Ectodermal cell (in vitro differentiated cells): ENCODE measurements at regions not wholly inside any gene's neighbourhood (a gene's known extent, or its start where the extent isn't known, plus 50 kb on each side); places are given as distances from the start of the nearest gene placed in this dataset.

Source experiments
- H3K27ac ChIP-seq: 2 replicates; pipeline ENCODE4 v1.7.0; 2013; ENCODE audit warnings: mild to moderate bottlenecking, low read depth, low read length; ENCODE audit not compliant: insufficient read depth, poor library complexity, severe bottlenecking
- H3K27me3 ChIP-seq: 2 replicates; pipeline ENCODE4 v1.7.0; 2013; ENCODE audit warnings: mild to moderate bottlenecking, low read length; ENCODE audit not compliant: insufficient read depth, control insufficient read depth, poor library complexity, severe bottlenecking
- H3K36me3 ChIP-seq: one replicate; pipeline ENCODE4 v1.7.0; 2013; ENCODE audit warnings: low read length; ENCODE audit not compliant: control insufficient read depth, insufficient read depth
- H3K4me1 ChIP-seq: one replicate; pipeline ENCODE4 v1.7.0; 2013; ENCODE audit warnings: low read length; ENCODE audit not compliant: control insufficient read depth, insufficient read depth
- H3K4me3 ChIP-seq: 2 replicates; pipeline ENCODE4 v1.7.0; 2013; ENCODE audit warnings: low read depth, low read length, control low read depth; ENCODE audit not compliant: insufficient read depth
- H3K9me3 ChIP-seq: 2 replicates; pipeline ENCODE4 v1.7.0; 2013; ENCODE audit warnings: mild to moderate bottlenecking, low read length, moderate library complexity; ENCODE audit not compliant: control insufficient read depth
- WGBS, 2 experiments: methylation state at CpG; one replicate each; pipeline ENCODE4 v1.1.7; 2013; ENCODE audit warnings: missing lambda C conversion rate in 2 of 2; 5-methylcytosine and 5-hydroxymethylcytosine counted together

DNA sequence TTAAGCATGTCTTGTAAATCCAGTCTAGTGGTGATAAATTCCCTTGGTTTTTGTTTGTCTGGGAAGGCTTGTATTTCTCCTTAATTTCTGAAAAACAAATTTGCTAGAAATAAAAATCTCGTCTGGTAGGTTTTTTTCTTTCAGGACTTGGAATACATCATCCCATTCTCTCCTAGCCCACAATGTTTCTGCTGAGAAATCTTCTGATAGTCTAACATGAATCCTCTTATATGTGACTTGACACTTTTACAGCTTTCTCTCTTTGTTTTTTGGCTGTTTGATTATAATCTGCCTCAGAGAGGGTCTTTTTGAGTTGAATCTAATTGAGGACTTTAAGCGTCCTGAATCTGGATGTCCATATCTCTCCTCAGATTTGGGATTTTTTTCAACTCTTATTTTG lies 104.9 kb downstream of the FEM1C start:
- Histone ChIP-seq H3K27ac (no peak overlapping the region), H3K9me3 (no peaks in the 10 kb centered on the region), H3K4me3 (no peak overlapping the region), H3K27me3 (no peaks in the 10 kb centered on the region), H3K36me3 (no peaks in the 10 kb centered on the region), H3K4me1 (no peaks in the 10 kb centered on the region)
- 90 to 95% methylated on average over 2 of the region's 2 CpGs for WGBS, 2 experiments

GRCh38 chr5:115439042-115439441 lies 105.5 kb downstream of the FEM1C start:
- Histone ChIP-seq H3K9me3 (no peaks in the 10 kb centered on the region), H3K36me3 (no peaks in the 10 kb centered on the region), H3K4me3 (no peak overlapping the region), H3K27ac (no peak overlapping the region), H3K4me1 (no peaks in the 10 kb centered on the region), H3K27me3 (no peaks in the 10 kb centered on the region)
- WGBS, 2 experiments, result 77 to 89% methylated on average over 2 of the region's 2 CpGs

- H3K36me3 ChIP-seq, result no peaks in the 10 kb centered on the region
- H3K27ac ChIP-seq, result no peak overlapping the region
- no peaks in the 10 kb centered on the region for H3K27me3 ChIP-seq
- WGBS, 2 experiments, result 86 to 89% methylated on average over 3 of the region's 3 CpGs
- no peak overlapping the region for H3K4me3 ChIP-seq
- H3K4me1 ChIP-seq, result no peaks in the 10 kb centered on the region
- H3K9me3 ChIP-seq, result no peaks in the 10 kb centered on the region
Observed at GRCh38 chr5:115435778-115436712, 108.5 kb downstream of the FEM1C start.

DNA sequence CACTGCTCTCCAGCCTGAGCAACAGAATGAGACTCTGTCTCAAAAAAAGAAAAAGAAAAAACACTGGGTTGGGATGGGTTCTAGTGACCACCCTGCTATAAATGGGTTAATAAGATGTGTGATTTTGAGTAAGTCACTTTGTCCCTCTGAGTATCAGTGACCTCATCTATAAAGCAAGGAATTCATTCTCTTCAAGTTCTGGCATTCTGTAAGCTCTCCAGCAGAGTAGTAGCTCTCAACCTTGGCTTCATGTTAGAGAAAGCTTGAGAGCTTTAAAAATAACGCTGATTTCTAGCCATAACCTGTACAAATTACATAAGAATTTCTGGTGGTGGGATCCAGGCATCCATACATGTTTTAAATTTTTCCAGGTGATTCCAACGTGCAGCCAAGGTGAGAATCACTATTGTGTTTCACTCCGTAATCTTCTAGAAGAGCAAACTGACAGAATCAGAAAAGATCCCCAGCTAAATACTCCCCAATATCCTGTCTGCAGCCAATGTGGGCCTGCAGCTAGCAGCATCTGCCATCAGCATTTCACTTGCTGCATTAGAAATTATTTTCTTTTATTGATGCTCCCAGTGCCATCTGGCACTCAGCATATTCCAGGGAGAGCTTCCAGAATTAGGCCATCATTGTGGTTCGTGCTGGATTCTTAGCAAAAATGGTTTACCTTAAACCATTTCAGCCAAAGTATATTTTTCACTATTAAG lies 109.4 kb downstream of the FEM1C start:
- WGBS, 2 experiments, result 88 to 93% methylated on average over 4 of the region's 4 CpGs
- Histone ChIP-seq H3K4me3 (no peak overlapping the region), H3K36me3 (no peaks in the 10 kb centered on the region), H3K4me1 (no peaks in the 10 kb centered on the region), H3K9me3 (no peaks in the 10 kb centered on the region), H3K27me3 (no peaks in the 10 kb centered on the region), H3K27ac (no peak overlapping the region)

DNA sequence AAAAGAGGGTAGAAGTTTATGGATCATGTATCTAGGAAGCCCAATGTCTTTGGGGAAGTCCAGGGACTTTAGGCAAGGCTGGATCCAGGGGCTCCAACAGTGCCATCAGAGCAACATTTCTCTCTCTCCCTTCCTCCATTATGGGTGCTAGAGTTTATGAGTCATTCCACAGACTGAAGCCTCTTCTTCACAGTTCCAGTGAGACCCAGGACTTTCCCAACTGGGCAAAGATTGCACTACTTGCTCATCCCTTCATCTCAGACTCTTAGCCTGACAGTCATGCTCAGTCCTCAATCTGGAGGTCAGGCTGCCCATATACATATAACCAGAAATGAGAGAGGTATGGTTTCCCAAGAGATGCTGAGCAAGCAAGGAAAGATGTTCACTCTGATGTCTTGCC lies 110.7 kb downstream of the FEM1C start:
- no peak overlapping the region for H3K4me3 ChIP-seq
- H3K27me3 ChIP-seq, result no peaks in the 10 kb centered on the region
- H3K4me1 ChIP-seq, result no peaks in the 10 kb centered on the region
- no peaks in the 10 kb centered on the region for H3K9me3 ChIP-seq
- H3K36me3 ChIP-seq, result no peaks in the 10 kb centered on the region
- H3K27ac ChIP-seq, result no peak overlapping the region

DNA sequence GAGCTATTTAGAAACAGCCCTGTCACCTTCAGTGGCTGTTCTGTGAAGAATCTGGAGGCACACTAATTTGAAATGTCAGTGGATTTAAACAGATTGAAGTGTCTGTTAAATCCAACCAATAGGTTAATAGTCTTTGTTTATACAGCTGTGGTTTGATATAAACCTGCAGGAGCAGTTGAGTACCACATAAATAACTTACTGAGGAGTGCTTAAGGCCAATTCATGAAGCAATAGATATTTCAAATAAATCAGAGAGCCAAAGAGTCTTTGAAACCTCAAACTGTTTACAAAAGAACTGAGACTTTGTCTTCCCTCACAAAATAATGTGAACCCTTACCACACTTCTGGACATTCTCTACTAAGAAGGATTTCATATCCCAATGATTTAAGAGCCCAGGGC lies 111.9 kb downstream of the FEM1C start:
- Histone ChIP-seq H3K9me3 (no peaks in the 10 kb centered on the region), H3K36me3 (no peaks in the 10 kb centered on the region), H3K27ac (no peak overlapping the region), H3K27me3 (no peaks in the 10 kb centered on the region), H3K4me3 (no peak overlapping the region), H3K4me1 (no peaks in the 10 kb centered on the region)

DNA sequence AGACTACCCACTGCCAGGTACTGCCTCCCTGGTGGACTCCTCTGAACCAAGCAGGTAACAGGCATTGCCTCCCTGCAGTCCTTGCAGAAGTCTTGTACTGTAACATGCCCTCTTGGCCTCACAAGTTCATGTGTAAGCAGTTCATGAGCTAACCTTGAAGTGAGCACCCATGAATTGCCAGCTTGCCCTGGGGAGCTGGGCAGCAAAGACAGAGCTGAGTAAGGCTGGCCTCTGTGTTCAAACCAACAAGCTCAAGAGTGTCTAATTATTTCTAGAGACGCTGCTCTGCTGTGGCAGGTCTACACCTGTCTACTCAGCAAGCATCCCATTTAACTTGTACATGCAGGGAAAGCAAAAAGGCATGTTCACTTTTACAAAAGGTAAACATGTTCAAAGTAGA lies 113.5 kb downstream of the FEM1C start:
- Histone ChIP-seq H3K4me1 (no peaks in the 10 kb centered on the region), H3K36me3 (no peaks in the 10 kb centered on the region), H3K4me3 (no peak overlapping the region), H3K27me3 (no peaks in the 10 kb centered on the region), H3K27ac (no peak overlapping the region), H3K9me3 (no peaks in the 10 kb centered on the region)
- 89 to 96% methylated on average over 1 of the region's 1 CpG for WGBS, 2 experiments

- no peak overlapping the region for H3K4me3 ChIP-seq
- no peaks in the 10 kb centered on the region for H3K27me3 ChIP-seq
- H3K9me3 ChIP-seq, result no peaks in the 10 kb centered on the region
- no peaks in the 10 kb centered on the region for H3K36me3 ChIP-seq
- H3K27ac ChIP-seq, result no peak overlapping the region
- WGBS, 2 experiments, result 92 to 99% methylated on average over 2 of the region's 2 CpGs
- H3K4me1 ChIP-seq, result no peaks in the 10 kb centered on the region
Observed at GRCh38 chr5:115430374-115430773, 114.2 kb downstream of the FEM1C start.

DNA sequence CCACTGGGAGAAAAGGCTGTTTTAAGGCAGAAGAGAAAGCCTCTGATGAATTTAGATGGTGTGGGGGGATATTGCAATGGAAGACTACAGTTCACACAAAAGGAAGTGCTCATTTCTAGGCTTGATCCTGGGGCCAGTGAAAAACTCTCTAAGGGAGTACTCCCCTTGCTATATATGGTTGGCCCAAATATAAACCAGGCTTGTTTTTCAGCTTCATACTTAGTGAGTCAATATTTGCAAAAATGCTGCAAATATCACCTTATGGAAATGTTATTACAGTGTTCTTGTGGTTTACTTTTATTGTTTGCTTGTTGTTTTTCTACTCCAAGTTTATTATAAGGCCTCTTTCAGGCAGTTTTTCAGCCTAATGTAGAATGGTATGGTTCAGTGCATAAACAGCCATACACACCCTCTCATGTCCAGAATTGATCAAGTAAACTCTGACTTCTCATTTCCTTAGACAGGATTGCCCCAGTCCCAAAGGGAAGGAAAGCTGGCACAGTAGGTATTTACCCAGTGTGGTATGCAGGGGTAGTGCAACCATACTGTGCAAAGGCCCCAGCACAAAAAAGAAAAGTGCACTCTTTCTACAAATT lies 115.1 kb downstream of the FEM1C start:
- Histone ChIP-seq H3K27me3 (no peaks in the 10 kb centered on the region), H3K27ac (no peak overlapping the region), H3K36me3 (no peaks in the 10 kb centered on the region), H3K4me1 (no peaks in the 10 kb centered on the region), H3K9me3 (no peaks in the 10 kb centered on the region), H3K4me3 (no peak overlapping the region)

- no peaks in the 10 kb centered on the region for H3K27me3 ChIP-seq
- H3K4me1 ChIP-seq, result no peaks in the 10 kb centered on the region
- H3K36me3 ChIP-seq, result no peaks in the 10 kb centered on the region
- H3K27ac ChIP-seq, result no peak overlapping the region
- 31 to 59% methylated on average over 1 to 2 of the region's 2 CpGs for WGBS, 2 experiments
- no peak overlapping the region for H3K4me3 ChIP-seq
- no peaks in the 10 kb centered on the region for H3K9me3 ChIP-seq
Observed at GRCh38 chr5:115428676-115429075, 115.9 kb downstream of the FEM1C start.
